Adrenal gland (tissue), 9 donors: ENCODE measurements at regions not wholly inside any gene's neighbourhood (a gene's known extent, or its start where the extent isn't known, plus 50 kb on each side); places are given as distances from the start of the nearest gene placed in this dataset.

ENCODE experiments used
- DNase-seq, 7 donors: peaks; one replicate each; pipeline ENCODE4 v3.0.0-alpha.2; 2019 to 2020
- H3K27ac ChIP-seq, 5 donors: fragments of 200-600 bp; sonication (generic) in 4 of 5; 1 replicate in 3 of 5; 2 replicates in 2 of 5; pipeline versions ENCODE4 v1.5.1 to v1.8.0; 2016 to 2020; ENCODE audit warnings: mild to moderate bottlenecking in 1 of 5
- H3K27me3 ChIP-seq: fragments of 200-600 bp; 2 replicates; pipeline ENCODE4 v1.8.0; 2021
- H3K36me3 ChIP-seq, 2 donors: fragments of 200-600 bp; replicated peaks in 1 of 2; 1 replicate in 1 of 2; 2 replicates in 1 of 2; pipeline versions ENCODE4 v1.5.1 to v1.8.0; 2018 to 2022
- H3K4me1 ChIP-seq, 2 donors: fragments of 200-600 bp; replicated peaks in 1 of 2; 1 replicate in 1 of 2; 2 replicates in 1 of 2; pipeline versions ENCODE4 v1.5.1 to v1.8.0; 2018 to 2021
- H3K4me3 ChIP-seq, 4 donors: fragments of 200-600 bp; sonication (generic) in 3 of 4; one replicate each; pipeline ENCODE4 v1.5.1; 2016 to 2018
- H3K9me3 ChIP-seq, 3 donors: fragments of 200-600 bp; sonication (generic) in 1 of 3; replicated peaks in 1 of 3; 1 replicate in 2 of 3; 2 replicates in 1 of 3; pipeline versions ENCODE4 v1.5.1 to v1.8.0; 2016 to 2021
- CTCF ChIP-seq, 6 experiments: fragments of 450-650 bp in 4 of 6; fragments of 200-600 bp in 2 of 6; sonication (generic) in 1 of 6; IDR thresholded peaks; 1 replicate in 5 of 6; 2 replicates in 1 of 6; pipeline versions ENCODE4 v1.5.1 to v1.8.0; 2016 to 2021; ENCODE audit warnings: antibody characterized with exemption in 6 of 6, mild to moderate bottlenecking in 2 of 6, moderate library complexity in 1 of 6
- POLR2A ChIP-seq, 2 donors: fragments of 450-650 bp; IDR thresholded peaks; one replicate each; pipeline ENCODE4 v1.6.1; 2017; ENCODE audit warnings: antibody characterized with exemption in 2 of 2, mild to moderate bottlenecking in 2 of 2, moderate library complexity in 1 of 2
- WGBS, 4 donors: extraction: QIAGEN DNeasy Blood & Tissue Kit in 2 of 4; methylation state at CpG; one replicate each; pipeline versions ENCODE4 v1.1.5 to v1.1.7; 2013 to 2017; 5-methylcytosine and 5-hydroxymethylcytosine counted together
- intact Hi-C, 2 donors: fragments of 100-400 bp; cut with DNase I; formaldehyde crosslinking; loops; one replicate each; pipeline versions ENCODE4 v1.14.1 to v1.15.0; 2022 to 2023
- donor health status: healthy with polysubstance abuse.
- donor health status: Bipolar disorder and iron deficiency.
- donor health status: DM: yes; HTN: yes; CAD: no.
- donor health status: DM: no; HTN: no; CAD: no.
- donor health status: DM: no; HTN: no; CAD: no.

DNA sequence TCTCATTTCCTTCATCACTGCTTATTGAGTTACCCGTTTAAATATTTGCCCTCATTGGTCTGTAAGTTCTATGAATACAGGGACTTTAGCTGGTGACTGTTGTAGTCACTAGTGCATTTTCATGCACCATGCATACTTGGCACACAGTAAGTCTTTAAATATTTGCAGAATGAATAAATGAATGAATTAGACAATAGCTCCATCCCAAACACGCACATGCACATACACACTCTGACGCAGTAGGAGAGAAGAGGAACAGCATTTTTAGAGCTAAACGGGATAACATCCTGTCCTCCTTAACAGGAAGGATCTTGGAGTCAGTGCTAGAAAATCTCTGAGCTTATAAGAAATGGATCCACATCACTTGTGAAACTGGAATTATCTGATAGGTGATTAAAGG is 447.7 kb downstream of the KIF4B start:
- H3K4me1 ChIP-seq, result no peaks in the 10 kb centered on the region
- no peak for TF ChIP-seq CTCF (IDR thresholded peaks at IDR 0.05)
- TF ChIP-seq POLR2A (IDR thresholded peaks at IDR 0.05), result no peak
- intact Hi-C loops, result no loop called here
- DNase-seq, result no peak
- H3K9me3 ChIP-seq, result no peaks in the 10 kb centered on the region
- no peak overlapping the region for H3K4me3 ChIP-seq
- no peaks in the 10 kb centered on the region for H3K36me3 ChIP-seq
- 72 to 85% (median 77%) methylated on average over 4 of the region's 4 CpGs for WGBS, 4 donors
- H3K27ac ChIP-seq, result no peak overlapping the region
- no peaks in the 10 kb centered on the region for H3K27me3 ChIP-seq

GRCh38 chr5:155466851-155467250 is 453.3 kb downstream of the KIF4B start:
- H3K4me1 ChIP-seq, result no peaks in the 10 kb centered on the region
- no peak for DNase-seq
- WGBS, 4 donors, result 45 to 55% (median 49%) methylated on average over 5 of the region's 5 CpGs

DNA sequence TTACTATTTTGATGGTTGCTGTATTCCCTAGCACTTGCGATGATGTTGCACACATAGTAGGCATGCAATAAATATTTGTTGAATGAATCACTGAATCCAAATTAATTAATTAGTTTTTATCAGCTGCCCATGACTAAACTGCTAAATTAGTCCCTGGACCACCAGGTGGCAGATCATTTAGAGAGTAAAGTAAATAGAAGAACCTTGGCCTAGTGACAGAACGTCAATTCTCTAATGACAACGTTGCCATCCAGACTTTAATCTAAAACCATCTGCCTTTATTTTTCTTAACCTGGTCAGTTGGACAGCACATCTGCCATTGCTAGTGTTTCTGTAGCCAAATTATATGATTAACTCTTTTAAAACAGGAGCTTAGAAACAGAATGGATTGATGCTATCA is 457.5 kb downstream of the KIF4B start:
- WGBS, 4 donors, result 46 to 64% (median 60%) methylated on average over 3 of the region's 3 CpGs
- H3K36me3 ChIP-seq, result no peaks in the 10 kb centered on the region
- intact Hi-C loops, result no loop called here
- H3K4me1 ChIP-seq, result no peaks in the 10 kb centered on the region
- H3K9me3 ChIP-seq, result no peaks in the 10 kb centered on the region
- no peak for TF ChIP-seq CTCF (IDR thresholded peaks at IDR 0.05)
- TF ChIP-seq POLR2A (IDR thresholded peaks at IDR 0.05), result no peak
- H3K27ac ChIP-seq, result no peak overlapping the region
- no peaks in the 10 kb centered on the region for H3K27me3 ChIP-seq
- H3K4me3 ChIP-seq, result no peak overlapping the region
- DNase-seq, result no peak

More at GRCh38 chr5:155466851-155467250, 453.3 kb downstream of the KIF4B start:
- intact Hi-C loops, result no loop called here
- Histone ChIP-seq H3K36me3 (no peaks in the 10 kb centered on the region), H3K27me3 (no peaks in the 10 kb centered on the region), H3K9me3 (no peaks in the 10 kb centered on the region), H3K27ac (no peak overlapping the region), H3K4me3 (no peak overlapping the region)
- TF ChIP-seq CTCF (IDR thresholded peaks at IDR 0.05), result no peak
- no peak for TF ChIP-seq POLR2A (IDR thresholded peaks at IDR 0.05)

GRCh38 chr5:155472780-155473179 is 459.2 kb downstream of the KIF4B start:
- WGBS, 4 donors, result 59 to 68% (median 63%) methylated on average over 2 of the region's 2 CpGs
- intact Hi-C loops, result no loop called here
- H3K4me3 ChIP-seq, result no peak overlapping the region
- H3K4me1 ChIP-seq, result no peaks in the 10 kb centered on the region
- TF ChIP-seq POLR2A (IDR thresholded peaks at IDR 0.05) (no peak), CTCF (IDR thresholded peaks at IDR 0.05) (no peak)
- no peak overlapping the region for H3K27ac ChIP-seq
- H3K9me3 ChIP-seq, result no peaks in the 10 kb centered on the region
- no peaks in the 10 kb centered on the region for H3K36me3 ChIP-seq
- DNase-seq, result no peak
- no peaks in the 10 kb centered on the region for H3K27me3 ChIP-seq
